ENCODE measurements at regions not wholly inside any gene's neighbourhood (a gene's known extent, or its start where the extent isn't known, plus 50 kb on each side); places are given as distances from the start of the nearest gene placed in this dataset.

- no peak for TF ChIP-seq POLR2AphosphoS5 (IDR thresholded peaks at IDR 0.05; ENCODE audit: low read depth, low read length)
- no peak for TF ChIP-seq POLR2A (IDR thresholded peaks at IDR 0.05; ENCODE audit: low read depth, low read length)
- TF ChIP-seq TAF1 (IDR thresholded peaks at IDR 0.05; ENCODE audit: low read depth, low read length): no peak
Observed at GRCh38 chr13:47142105-47142504, 245.3 kb upstream of the HTR2A start.
